ENCODE measurements at regions not wholly inside any gene's neighbourhood (a gene's known extent, or its start where the extent isn't known, plus 50 kb on each side); places are given as distances from the start of the nearest gene placed in this dataset.

- TF ChIP-seq, protein P1, sequence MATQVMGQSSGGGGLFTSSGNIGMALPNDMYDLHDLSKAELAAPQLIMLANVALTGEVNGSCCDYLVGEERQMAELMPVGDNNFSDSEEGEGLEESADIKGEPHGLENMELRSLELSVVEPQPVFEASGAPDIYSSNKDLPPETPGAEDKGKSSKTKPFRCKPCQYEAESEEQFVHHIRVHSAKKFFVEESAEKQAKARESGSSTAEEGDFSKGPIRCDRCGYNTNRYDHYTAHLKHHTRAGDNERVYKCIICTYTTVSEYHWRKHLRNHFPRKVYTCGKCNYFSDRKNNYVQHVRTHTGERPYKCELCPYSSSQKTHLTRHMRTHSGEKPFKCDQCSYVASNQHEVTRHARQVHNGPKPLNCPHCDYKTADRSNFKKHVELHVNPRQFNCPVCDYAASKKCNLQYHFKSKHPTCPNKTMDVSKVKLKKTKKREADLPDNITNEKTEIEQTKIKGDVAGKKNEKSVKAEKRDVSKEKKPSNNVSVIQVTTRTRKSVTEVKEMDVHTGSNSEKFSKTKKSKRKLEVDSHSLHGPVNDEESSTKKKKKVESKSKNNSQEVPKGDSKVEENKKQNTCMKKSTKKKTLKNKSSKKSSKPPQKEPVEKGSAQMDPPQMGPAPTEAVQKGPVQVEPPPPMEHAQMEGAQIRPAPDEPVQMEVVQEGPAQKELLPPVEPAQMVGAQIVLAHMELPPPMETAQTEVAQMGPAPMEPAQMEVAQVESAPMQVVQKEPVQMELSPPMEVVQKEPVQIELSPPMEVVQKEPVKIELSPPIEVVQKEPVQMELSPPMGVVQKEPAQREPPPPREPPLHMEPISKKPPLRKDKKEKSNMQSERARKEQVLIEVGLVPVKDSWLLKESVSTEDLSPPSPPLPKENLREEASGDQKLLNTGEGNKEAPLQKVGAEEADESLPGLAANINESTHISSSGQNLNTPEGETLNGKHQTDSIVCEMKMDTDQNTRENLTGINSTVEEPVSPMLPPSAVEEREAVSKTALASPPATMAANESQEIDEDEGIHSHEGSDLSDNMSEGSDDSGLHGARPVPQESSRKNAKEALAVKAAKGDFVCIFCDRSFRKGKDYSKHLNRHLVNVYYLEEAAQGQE (IDR thresholded peaks at IDR 0.05; ENCODE audit: insufficient replicate concordance, low read depth): no peak
- no peak for TF ChIP-seq CTCF (IDR thresholded peaks at IDR 0.05; ENCODE audit: insufficient read depth, low read length)
Measured at GRCh38 chr1:34619256-34619655, 135.6 kb upstream of the GJB5 start.

Data from HL-60 (cell line).